ES-I3 (cell line): ENCODE measurements at regions not wholly inside any gene's neighbourhood (a gene's known extent, or its start where the extent isn't known, plus 50 kb on each side); places are given as distances from the start of the nearest gene placed in this dataset.

ENCODE experiments used
- H3K36me3 ChIP-seq: 2 replicates; pipeline ENCODE4 v1.6.1; 2013; ENCODE audit warnings: mild to moderate bottlenecking, low read length, control low read depth, moderate library complexity; ENCODE audit not compliant: insufficient read depth
- H3K4me1 ChIP-seq: 2 replicates; pipeline ENCODE4 v1.6.1; 2013; ENCODE audit warnings: mild to moderate bottlenecking, control low read depth, low read length; ENCODE audit not compliant: insufficient read depth
- H3K9ac ChIP-seq: 2 replicates; pipeline ENCODE4 v1.6.1; 2013; ENCODE audit warnings: low read depth, mild to moderate bottlenecking, low read length, moderate library complexity
- H3K9me3 ChIP-seq: 2 replicates; pipeline ENCODE4 v1.6.1; 2013; ENCODE audit warnings: mild to moderate bottlenecking, low read length, moderate library complexity; ENCODE audit not compliant: control insufficient read depth, insufficient read depth

- Histone ChIP-seq H3K4me1 (no peaks in the 10 kb centered on the region), H3K9ac (no peak overlapping the region), H3K36me3 (peaks cover 4% of the 10 kb centered on the region), H3K9me3 (no peaks in the 10 kb centered on the region)
Observed at GRCh38 chr20:48172357-48172702, 387.0 kb upstream of the SULF2 start.

DNA sequence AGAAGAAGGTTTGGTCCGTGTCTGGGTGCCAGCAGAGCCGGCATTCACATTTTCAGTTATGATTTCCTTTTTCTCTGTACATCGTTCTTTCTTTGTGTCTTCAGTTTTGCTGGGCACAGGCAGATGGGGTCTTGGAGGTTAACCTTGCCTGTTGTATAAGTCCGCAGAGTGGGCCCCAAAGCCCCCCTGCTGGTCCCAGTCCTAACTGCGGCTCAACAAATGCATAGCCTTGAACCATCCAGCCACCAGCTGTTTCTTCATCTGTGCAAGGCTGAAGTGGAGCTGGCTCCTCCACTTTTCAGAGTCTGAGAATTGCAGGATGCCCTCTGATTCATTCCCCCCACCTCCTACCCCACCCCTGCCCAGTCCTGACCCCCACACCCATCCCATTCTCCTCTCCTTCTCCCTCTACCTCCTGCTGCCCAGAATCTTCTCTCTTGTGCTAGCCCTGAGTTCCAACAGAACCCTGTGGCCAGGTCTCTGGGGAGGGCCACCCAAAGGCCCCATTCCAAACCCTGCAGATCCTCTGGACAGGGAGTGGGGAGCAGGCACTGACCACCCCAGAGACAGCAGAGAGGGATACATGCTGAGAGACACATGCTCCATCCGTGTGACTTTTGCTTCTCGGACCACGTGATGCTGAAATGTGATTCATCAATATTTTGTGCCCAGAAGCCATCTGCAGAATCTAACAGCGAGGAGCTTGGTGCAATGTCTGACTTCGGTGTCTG lies 386.5 kb upstream of the SULF2 start:
- Histone ChIP-seq H3K9me3 (no peaks in the 10 kb centered on the region), H3K4me1 (no peaks in the 10 kb centered on the region), H3K9ac (no peak overlapping the region), H3K36me3 (peaks cover 4% of the 10 kb centered on the region)

DNA sequence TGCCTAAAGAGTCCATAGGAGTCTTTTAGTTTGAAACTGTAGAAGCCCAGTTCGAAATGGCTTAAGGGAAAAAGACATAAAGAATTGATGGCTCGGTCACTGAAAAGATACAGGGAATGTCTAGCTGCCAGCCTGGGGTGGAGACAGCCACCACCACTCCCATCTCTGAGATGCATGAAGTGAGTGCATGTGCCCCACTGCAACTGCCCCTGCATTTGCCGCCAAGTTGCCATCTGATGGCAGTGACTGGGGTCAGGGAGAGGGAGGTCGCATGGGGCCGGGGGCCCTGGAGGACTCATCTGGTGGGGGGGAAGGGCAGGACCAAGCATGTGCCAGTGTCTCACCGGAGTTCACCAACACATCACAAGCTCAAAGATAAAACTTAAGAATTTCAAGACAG lies 385.8 kb upstream of the SULF2 start:
- peaks cover 4% of the 10 kb centered on the region for H3K36me3 ChIP-seq

GRCh38 chr20:48170625-48171024 lies 385.3 kb upstream of the SULF2 start:
- H3K9ac ChIP-seq = no peak overlapping the region
- H3K9me3 ChIP-seq = no peaks in the 10 kb centered on the region
- H3K36me3 ChIP-seq = peaks cover 4% of the 10 kb centered on the region
- H3K4me1 ChIP-seq = no peaks in the 10 kb centered on the region

More for the DNA sequence above, 385.8 kb upstream of the SULF2 start:
- Histone ChIP-seq H3K4me1 (no peaks in the 10 kb centered on the region), H3K9me3 (no peaks in the 10 kb centered on the region), H3K9ac (no peak overlapping the region)

DNA sequence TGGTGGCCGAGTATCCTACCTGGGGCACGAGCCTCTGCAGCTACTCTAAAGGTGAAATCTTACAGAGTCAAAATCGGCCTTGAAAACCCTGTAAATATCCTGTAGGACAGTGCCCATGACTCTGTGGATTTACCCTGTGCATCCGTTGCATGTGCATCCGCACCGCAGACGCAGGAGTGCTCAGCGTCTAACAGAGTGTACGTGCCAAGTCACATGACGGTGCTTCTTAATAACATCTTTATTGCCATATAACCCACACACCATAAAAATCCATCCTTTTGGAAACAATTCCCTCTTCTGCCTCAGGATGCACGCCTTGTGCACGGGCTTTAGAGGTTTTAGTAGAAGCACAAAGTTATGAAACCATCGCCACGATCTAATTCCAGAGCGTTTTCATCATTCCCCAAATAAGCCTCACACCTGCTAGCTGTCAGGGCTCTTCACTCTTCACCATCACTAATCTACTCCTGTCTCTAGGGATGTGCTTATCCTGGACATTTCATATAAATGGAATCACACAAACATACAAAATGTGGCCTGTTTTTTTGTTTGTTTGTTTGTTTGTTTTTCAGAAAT lies 384.5 kb upstream of the SULF2 start:
- H3K9ac ChIP-seq = no peak overlapping the region
- H3K36me3 ChIP-seq = peaks cover 4% of the 10 kb centered on the region

DNA sequence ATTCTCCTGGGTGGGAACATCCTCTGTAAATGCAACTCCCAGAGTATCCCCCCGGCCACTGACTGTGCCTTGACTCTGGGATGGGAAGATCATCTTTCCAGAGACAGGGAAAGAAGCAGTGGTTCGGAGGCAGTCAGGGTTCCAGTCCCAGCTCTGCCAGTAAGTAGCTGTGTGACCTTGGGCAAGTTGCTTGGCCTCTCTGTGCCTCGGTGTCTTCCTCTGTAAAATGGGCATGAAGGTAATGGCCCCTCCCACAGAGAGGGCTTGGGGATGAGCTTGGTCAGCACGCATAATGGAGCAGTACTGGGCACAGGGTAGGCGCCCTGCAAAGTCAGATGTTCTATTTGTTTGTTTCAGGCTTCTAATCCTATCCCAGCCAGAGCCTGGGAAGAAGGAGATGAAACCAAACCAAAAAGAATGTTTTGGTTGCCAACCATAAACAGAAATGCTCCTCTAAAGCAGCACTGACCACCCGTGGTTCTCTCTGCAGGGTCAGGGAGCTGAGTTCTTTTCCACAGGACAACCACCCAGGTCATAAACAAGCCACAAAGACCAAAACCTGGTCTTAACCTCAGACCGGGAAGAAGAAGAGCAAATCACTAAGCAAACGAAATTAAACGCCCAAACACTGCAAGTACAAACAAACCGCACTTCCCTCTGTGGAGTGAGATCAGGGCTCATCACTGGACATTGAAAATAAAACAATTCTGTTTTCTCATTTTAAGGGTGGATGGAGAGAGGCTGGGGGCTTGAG lies 381.0 kb upstream of the SULF2 start:
- Histone ChIP-seq H3K9me3 (no peaks in the 10 kb centered on the region), H3K36me3 (no peaks in the 10 kb centered on the region), H3K4me1 (peaks cover 3% of the 10 kb centered on the region; the same call in 1 of the 2 replicates), H3K9ac (no peak overlapping the region)

More for the DNA sequence above, 384.5 kb upstream of the SULF2 start:
- H3K9me3 ChIP-seq = no peaks in the 10 kb centered on the region
- H3K4me1 ChIP-seq = peaks cover 3% of the 10 kb centered on the region; the same call in 1 of the 2 replicates

DNA sequence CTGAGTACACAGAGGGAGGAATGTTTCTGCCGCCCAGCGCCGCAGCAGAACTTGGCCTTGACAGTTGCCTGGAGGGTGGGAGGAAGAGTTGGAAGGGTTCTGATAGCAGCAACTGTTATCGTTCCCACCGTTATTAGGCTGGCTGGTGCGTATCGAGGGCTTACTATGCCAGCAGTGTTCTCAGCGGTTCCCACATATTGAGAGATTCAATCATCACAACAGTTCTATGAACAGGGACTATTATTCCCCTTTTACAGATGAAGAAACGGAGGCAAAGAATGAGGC lies 380.1 kb upstream of the SULF2 start:
- Histone ChIP-seq H3K4me1 (peaks cover 3% of the 10 kb centered on the region; the same call in 1 of the 2 replicates), H3K9ac (no peak overlapping the region), H3K9me3 (no peaks in the 10 kb centered on the region), H3K36me3 (no peaks in the 10 kb centered on the region)

- no peaks in the 10 kb centered on the region for H3K9me3 ChIP-seq
- H3K9ac ChIP-seq = no peak overlapping the region
- no peaks in the 10 kb centered on the region for H3K36me3 ChIP-seq
- peaks cover 3% of the 10 kb centered on the region; the same call in 1 of the 2 replicates for H3K4me1 ChIP-seq
Observed at GRCh38 chr20:48164566-48165400, 379.5 kb upstream of the SULF2 start.

GRCh38 chr20:48164034-48164433 lies 378.8 kb upstream of the SULF2 start:
- Histone ChIP-seq H3K9ac (no peak overlapping the region), H3K36me3 (no peaks in the 10 kb centered on the region), H3K9me3 (no peaks in the 10 kb centered on the region), H3K4me1 (peaks cover 3% of the 10 kb centered on the region; the same call in 1 of the 2 replicates)

GRCh38 chr20:48163505-48163904 lies 378.2 kb upstream of the SULF2 start:
- Histone ChIP-seq H3K36me3 (no peaks in the 10 kb centered on the region), H3K4me1 (peaks cover 3% of the 10 kb centered on the region; the same call in 1 of the 2 replicates), H3K9ac (no peak overlapping the region), H3K9me3 (no peaks in the 10 kb centered on the region)

DNA sequence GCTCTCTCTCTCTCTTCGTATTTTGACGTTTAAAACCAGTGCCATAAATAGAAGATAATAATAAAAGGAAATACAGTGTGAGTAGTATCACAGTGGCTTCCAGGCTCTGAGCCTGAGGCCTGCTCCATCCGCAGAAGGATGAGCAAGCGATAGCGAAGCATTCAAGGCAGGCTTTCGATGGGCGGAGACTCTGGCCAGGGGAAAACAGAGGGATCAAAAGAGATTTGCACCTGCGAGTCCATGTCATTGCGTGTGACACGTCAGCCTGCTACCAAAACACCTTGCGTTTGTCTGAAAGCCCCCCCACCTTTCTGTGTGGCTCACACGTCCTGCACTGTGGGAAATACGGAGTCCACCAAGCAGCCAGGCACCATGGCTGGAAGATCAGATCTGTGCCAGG lies 377.3 kb upstream of the SULF2 start:
- Histone ChIP-seq H3K9me3 (no peaks in the 10 kb centered on the region; the same call in 1 of the 2 replicates), H3K36me3 (no peaks in the 10 kb centered on the region), H3K4me1 (peaks cover 3% of the 10 kb centered on the region; the same call in 1 of the 2 replicates), H3K9ac (no peak overlapping the region)

GRCh38 chr20:48159145-48160008 lies 374.1 kb upstream of the SULF2 start:
- Histone ChIP-seq H3K9me3 (peaks cover 6% of the 10 kb centered on the region; the same call in 1 of the 2 replicates), H3K36me3 (no peaks in the 10 kb centered on the region; the same call in 1 of the 2 replicates), H3K4me1 (no peaks in the 10 kb centered on the region), H3K9ac (no peak overlapping the region)

- H3K9ac ChIP-seq = no peak overlapping the region
- H3K4me1 ChIP-seq = no peaks in the 10 kb centered on the region
- H3K9me3 ChIP-seq = peaks cover 6% of the 10 kb centered on the region; the same call in 1 of the 2 replicates
- no peaks in the 10 kb centered on the region; the same call in 1 of the 2 replicates for H3K36me3 ChIP-seq
Observed at GRCh38 chr20:48158014-48158413, 372.7 kb upstream of the SULF2 start.
